Thoracic aorta (tissue), 2 donors: ENCODE measurements at regions not wholly inside any gene's neighbourhood (a gene's known extent, or its start where the extent isn't known, plus 50 kb on each side); places are given as distances from the start of the nearest gene placed in this dataset.

Experiments used
- ATAC-seq: fragments of 150-250 bp; one replicate; pipeline ENCODE4 v1.8.0; 2017; ENCODE audit warnings: low read depth; ENCODE audit not compliant: insufficient number of reproducible peaks, low FRiP score
- DNase-seq: peaks from one replicate; pipeline ENCODE4 v3.0.0-alpha.2; 2020; ENCODE audit warnings: low spot score
- H3K27ac ChIP-seq, 2 donors: fragments of 200-600 bp; sonication (generic); 1 replicate in 1 of 2; 2 replicates in 1 of 2; pipeline ENCODE4 v1.5.1; 2016; ENCODE audit warnings: mild to moderate bottlenecking in 2 of 2, moderate library complexity in 2 of 2
- H3K27me3 ChIP-seq: fragments of 200-600 bp; sonication (generic); replicated peaks from 2 replicates; pipeline ENCODE4 v1.6.0; 2016; ENCODE audit warnings: mild to moderate bottlenecking; ENCODE audit not compliant: insufficient read depth
- H3K36me3 ChIP-seq: fragments of 200-600 bp; sonication (generic); one replicate; pipeline ENCODE4 v1.5.1; 2016
- H3K4me1 ChIP-seq, 2 donors: fragments of 200-600 bp; sonication (generic); 1 replicate in 1 of 2; 2 replicates in 1 of 2; pipeline versions ENCODE4 v1.5.1 to v1.6.0; 2016; ENCODE audit warnings: low read depth in 2 of 2, mild to moderate bottlenecking in 1 of 2; ENCODE audit not compliant: control insufficient read depth in 1 of 2
- H3K4me3 ChIP-seq: fragments of 200-600 bp; sonication (generic); 2 replicates; pipeline ENCODE4 v1.5.1; 2016; ENCODE audit warnings: mild to moderate bottlenecking
- H3K9me3 ChIP-seq: fragments of 200-600 bp; sonication (generic); 2 replicates; pipeline ENCODE4 v1.5.1; 2016
- TF ChIP-seq, protein P1 (sequence below): fragments of 200-600 bp; sonication (generic); IDR thresholded peaks from one replicate; pipeline ENCODE4 v1.5.1; 2019; ENCODE audit warnings: antibody characterized with exemption

DNA sequence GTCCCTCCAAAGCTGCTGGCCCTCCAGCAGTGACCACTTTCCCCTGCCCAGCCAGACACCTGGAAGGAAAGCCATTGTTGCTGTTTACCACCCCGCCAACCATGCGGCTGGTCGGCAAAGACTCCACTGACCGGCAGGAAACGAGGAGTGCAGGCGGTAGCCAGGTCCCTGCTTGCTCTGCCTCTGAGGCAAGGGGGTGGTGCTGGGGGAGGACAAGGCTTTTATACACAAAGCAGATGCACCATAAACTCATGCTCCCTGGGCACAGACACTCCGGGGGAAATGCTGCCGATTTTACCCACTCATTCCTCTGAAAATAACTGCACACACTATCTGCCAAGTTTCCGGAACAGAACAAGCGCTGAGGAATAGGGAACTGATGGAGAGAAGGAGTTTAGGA, 62.8 kb upstream of the GRIN2A start:
- DNase-seq: no peak
- Histone ChIP-seq H3K4me3 (no peak overlapping the region), H3K4me1 (no peaks in the 10 kb centered on the region), H3K27ac (no peak overlapping the region), H3K27me3 (no peaks in the 10 kb centered on the region), H3K9me3 (no peaks in the 10 kb centered on the region), H3K36me3 (no peaks in the 10 kb centered on the region)
- no peak for ATAC-seq
- TF ChIP-seq, protein P1, sequence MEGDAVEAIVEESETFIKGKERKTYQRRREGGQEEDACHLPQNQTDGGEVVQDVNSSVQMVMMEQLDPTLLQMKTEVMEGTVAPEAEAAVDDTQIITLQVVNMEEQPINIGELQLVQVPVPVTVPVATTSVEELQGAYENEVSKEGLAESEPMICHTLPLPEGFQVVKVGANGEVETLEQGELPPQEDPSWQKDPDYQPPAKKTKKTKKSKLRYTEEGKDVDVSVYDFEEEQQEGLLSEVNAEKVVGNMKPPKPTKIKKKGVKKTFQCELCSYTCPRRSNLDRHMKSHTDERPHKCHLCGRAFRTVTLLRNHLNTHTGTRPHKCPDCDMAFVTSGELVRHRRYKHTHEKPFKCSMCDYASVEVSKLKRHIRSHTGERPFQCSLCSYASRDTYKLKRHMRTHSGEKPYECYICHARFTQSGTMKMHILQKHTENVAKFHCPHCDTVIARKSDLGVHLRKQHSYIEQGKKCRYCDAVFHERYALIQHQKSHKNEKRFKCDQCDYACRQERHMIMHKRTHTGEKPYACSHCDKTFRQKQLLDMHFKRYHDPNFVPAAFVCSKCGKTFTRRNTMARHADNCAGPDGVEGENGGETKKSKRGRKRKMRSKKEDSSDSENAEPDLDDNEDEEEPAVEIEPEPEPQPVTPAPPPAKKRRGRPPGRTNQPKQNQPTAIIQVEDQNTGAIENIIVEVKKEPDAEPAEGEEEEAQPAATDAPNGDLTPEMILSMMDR: no peak

DNA sequence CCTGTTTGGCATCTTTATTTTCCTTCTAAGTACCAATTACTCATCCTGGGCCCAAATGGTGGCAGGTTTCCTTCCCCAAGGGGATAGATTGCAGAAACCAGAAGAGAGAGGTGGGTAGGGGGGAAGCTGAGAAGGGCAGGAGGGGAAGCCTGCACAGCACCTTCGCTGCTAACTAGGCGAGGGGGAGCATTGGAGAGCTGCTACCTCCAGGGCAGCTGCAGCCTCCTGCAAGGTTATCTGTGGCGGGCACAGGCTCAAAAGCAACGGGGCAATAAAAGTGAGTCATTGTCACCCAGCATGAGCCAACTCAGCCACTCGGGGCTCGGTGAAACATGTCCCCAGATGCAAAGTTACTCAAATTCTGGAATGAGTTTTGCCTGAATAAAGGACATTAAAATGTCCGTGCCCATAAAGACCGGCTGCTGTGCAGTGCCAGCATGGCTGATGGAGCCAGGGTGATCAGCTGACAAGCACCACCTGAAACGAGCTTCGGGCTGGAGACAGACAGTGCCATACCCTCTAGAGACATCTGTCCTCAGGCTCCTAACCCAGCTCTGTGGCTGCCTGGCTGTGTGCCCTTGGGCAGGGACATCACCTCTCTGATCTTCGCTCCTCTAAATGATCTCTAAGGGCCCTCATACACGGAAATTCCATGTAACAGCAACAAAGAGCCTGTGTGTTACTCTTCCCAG, 68.1 kb upstream of the GRIN2A start:
- ATAC-seq: no peak
- no peaks in the 10 kb centered on the region for H3K9me3 ChIP-seq
- H3K36me3 ChIP-seq: no peaks in the 10 kb centered on the region
- H3K27ac ChIP-seq: no peak overlapping the region
- H3K4me3 ChIP-seq: no peak overlapping the region
- no peaks in the 10 kb centered on the region for H3K27me3 ChIP-seq
- DNase-seq: no peak
- no peaks in the 10 kb centered on the region for H3K4me1 ChIP-seq
- TF ChIP-seq, protein P1: no peak

DNA sequence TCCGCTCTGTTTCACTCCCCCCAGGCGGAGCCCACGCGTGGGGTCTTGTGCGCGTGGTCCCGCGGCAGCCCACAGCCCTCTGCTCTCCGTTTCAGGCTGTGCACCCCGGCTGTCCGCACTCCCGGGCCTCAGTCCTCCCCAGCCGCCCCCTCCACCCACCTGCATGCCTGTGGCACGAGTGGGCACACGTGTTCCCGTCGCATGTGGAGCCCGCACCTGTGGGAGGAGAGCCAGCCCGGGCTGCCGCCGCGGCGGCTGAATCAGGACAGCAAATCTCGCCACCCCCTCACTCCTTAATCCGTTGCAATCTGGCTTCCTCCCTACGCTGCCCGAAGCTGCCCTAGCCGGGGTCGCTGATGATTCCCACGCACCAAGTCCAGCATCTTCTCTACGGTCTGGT, 69.9 kb upstream of the GRIN2A start:
- ATAC-seq: no peak
- Histone ChIP-seq H3K4me1 (no peaks in the 10 kb centered on the region), H3K27me3 (no peaks in the 10 kb centered on the region), H3K27ac (no peak overlapping the region), H3K9me3 (no peaks in the 10 kb centered on the region), H3K36me3 (no peaks in the 10 kb centered on the region), H3K4me3 (no peak overlapping the region)
- TF ChIP-seq, protein P1: no peak
- no peak for DNase-seq

- no peak for ATAC-seq
- Histone ChIP-seq H3K9me3 (no peaks in the 10 kb centered on the region), H3K27me3 (no peaks in the 10 kb centered on the region), H3K36me3 (no peaks in the 10 kb centered on the region), H3K4me3 (no peak overlapping the region), H3K4me1 (no peaks in the 10 kb centered on the region), H3K27ac (no peak overlapping the region)
- DNase-seq: no peak
- TF ChIP-seq, protein P1: no peak
Observed at GRCh38 chr16:10253409-10253808, 71.2 kb upstream of the GRIN2A start.

GRCh38 chr16:10255728-10256127, 73.5 kb upstream of the GRIN2A start:
- no peak overlapping the region for H3K4me3 ChIP-seq
- no peak for ATAC-seq
- no peaks in the 10 kb centered on the region for H3K9me3 ChIP-seq
- H3K27ac ChIP-seq: no peak overlapping the region
- DNase-seq: no peak
- H3K4me1 ChIP-seq: no peaks in the 10 kb centered on the region
- H3K27me3 ChIP-seq: no peaks in the 10 kb centered on the region
- no peaks in the 10 kb centered on the region for H3K36me3 ChIP-seq
- TF ChIP-seq, protein P1: no peak
